ENCODE measurements at regions not wholly inside any gene's neighbourhood (a gene's known extent, or its start where the extent isn't known, plus 50 kb on each side); places are given as distances from the start of the nearest gene placed in this dataset.

- H3K4me3 ChIP-seq (replicated peaks in 1 of 2; ENCODE audit: low read depth in 2 of 2, low read length in 2 of 2): no peak overlapping the region
- TF ChIP-seq CTCF (IDR thresholded peaks at IDR 0.05; ENCODE audit: low read depth, low read length): no peak
- no peak for DNase-seq (ENCODE audit: low read depth in 2 of 2)
Observed at GRCh38 chr5:74112372-74113195, 486.6 kb downstream of the ARHGEF28 start.

DNA sequence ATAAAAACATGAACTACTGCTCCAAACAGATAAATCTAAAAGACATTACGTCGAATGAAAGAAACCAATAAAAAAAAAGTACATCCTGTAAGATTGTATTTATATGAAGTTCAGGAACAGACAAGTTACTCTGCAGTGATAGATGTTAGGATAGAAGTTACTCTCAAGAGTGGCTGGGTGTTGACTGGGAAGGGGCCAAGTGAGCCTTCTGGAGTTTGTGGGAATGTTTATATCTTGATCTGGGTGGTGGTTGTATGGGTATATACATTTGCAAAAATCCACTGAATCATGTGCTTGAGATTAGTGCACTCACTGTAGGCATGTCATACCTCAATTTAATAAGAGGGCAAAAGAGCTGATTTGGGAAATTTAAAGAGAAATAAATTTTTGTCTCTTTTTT is 485.8 kb downstream of the ARHGEF28 start:
- TF ChIP-seq CTCF (IDR thresholded peaks at IDR 0.05; ENCODE audit: low read depth, low read length): no peak
- H3K4me3 ChIP-seq (replicated peaks in 1 of 2; ENCODE audit: low read depth in 2 of 2, low read length in 2 of 2): no peak overlapping the region
- DNase-seq (ENCODE audit: low read depth in 2 of 2): no peak

- TF ChIP-seq CTCF (IDR thresholded peaks at IDR 0.05; ENCODE audit: low read depth, low read length): no peak
- DNase-seq (ENCODE audit: low read depth in 2 of 2): no peak
- no peak overlapping the region for H3K4me3 ChIP-seq (replicated peaks in 1 of 2; ENCODE audit: low read depth in 2 of 2, low read length in 2 of 2)
Observed at GRCh38 chr5:74109344-74109743, 483.3 kb downstream of the ARHGEF28 start.

DNA sequence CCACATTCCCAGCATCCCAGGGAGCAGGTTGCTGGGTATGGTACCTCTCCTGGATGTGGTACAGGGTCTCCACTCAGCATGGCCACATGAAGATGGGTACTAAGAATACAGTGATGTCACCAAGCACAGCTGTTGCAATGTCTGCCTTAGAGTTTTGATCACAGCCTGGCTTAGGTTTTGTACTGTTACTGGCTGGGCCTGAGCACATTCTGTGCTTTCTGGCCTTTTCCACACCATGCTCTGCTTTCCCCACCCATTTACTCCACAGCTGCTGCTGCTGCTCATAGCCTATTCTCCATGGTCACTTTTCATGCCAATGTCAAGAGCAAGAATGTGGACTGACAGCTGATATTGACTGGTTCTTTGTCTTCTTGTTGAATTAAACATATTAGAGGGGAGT is 481.9 kb downstream of the ARHGEF28 start:
- no peak for TF ChIP-seq CTCF (IDR thresholded peaks at IDR 0.05; ENCODE audit: low read depth, low read length)
- no peak overlapping the region for H3K4me3 ChIP-seq (replicated peaks in 1 of 2; ENCODE audit: low read depth in 2 of 2, low read length in 2 of 2)
- no peak for DNase-seq (ENCODE audit: low read depth in 2 of 2)

DNA sequence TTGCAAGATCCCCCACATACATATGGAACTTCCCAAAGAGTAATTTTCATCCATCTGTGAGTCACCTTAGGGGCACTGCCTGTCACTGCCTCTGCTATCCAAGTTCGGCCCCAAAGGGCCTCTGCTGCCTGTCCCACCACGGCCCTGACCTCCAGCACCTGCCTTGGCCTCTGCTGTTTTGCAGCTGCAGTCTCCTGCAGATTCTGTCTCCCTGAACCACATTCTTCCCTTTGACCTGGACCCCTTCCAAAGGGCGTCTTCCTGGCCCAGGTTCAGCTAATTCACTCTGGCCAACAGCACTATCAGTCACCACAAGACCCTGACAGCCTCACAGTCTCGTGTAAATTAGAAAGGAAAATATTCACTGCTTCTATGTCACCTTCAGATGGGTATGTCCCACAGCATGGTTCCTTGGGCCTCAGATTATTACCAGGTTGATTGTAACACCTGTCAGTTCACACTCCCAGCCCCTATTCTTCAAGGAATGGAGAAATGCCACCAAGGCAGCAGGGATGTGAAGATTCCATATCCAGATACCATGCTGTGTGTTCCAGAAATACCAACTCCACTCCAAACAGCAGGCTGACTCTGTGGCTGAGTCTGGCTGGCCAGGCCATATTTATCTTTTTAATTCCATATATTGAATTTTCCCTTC is 479.3 kb downstream of the ARHGEF28 start:
- no peak for TF ChIP-seq CTCF (IDR thresholded peaks at IDR 0.05; ENCODE audit: low read depth, low read length)
- peak in 1 of 2 donors; percentile 4 for DNase-seq (ENCODE audit: low read depth in 2 of 2)
- H3K4me3 ChIP-seq (replicated peaks in 1 of 2; ENCODE audit: low read depth in 2 of 2, low read length in 2 of 2): no peak overlapping the region

- H3K4me3 ChIP-seq (replicated peaks in 1 of 2; ENCODE audit: low read depth in 2 of 2, low read length in 2 of 2): no peak overlapping the region
- no peak for DNase-seq (ENCODE audit: low read depth in 2 of 2)
- no peak for TF ChIP-seq CTCF (IDR thresholded peaks at IDR 0.05; ENCODE audit: low read depth, low read length)
Observed at GRCh38 chr5:74103131-74104023, 477.4 kb downstream of the ARHGEF28 start.

Data from cardiac fibroblast (primary cell).